HepG2 (cell line): ENCODE measurements at regions not wholly inside any gene's neighbourhood (a gene's known extent, or its start where the extent isn't known, plus 50 kb on each side); places are given as distances from the start of the nearest gene placed in this dataset.

Experiments used
- EZH2 ChIP-seq: conservative IDR thresholded peaks from 2 replicates; pipeline ENCODE4 v1.6.1; 2012; ENCODE audit warnings: mild to moderate bottlenecking, low read depth, low read length, moderate library complexity
- GABPA ChIP-seq, 2 experiments: IDR thresholded peaks; 2 replicates each; pipeline ENCODE4 v1.6.1; 2011 to 2016; ENCODE audit warnings: low read depth in 2 of 2, low read length in 1 of 2, missing biosample characterization in 1 of 2, missing genetic modification characterization in 1 of 2
- KDM2A ChIP-seq: sonication (generic); formaldehyde crosslinking; IDR thresholded peaks from 2 replicates; pipeline ENCODE4 v1.4.0; 2020; ENCODE audit warnings: low read depth, missing genetic modification reagents, borderline replicate concordance
- MAFF ChIP-seq: IDR thresholded peaks from 2 replicates; pipeline ENCODE4 v1.6.1; 2011; ENCODE audit warnings: low read depth, low read length, improper control_type of control experiment
- MAZ ChIP-seq, 2 experiments: sonication (generic) in 1 of 2; formaldehyde crosslinking in 1 of 2; IDR thresholded peaks; 2 replicates each; pipeline versions ENCODE4 v1.5.0 to v1.6.1; 2012 to 2020; ENCODE audit warnings: low read depth in 2 of 2, mild to moderate bottlenecking in 2 of 2, borderline replicate concordance in 1 of 2, improper control_type of control experiment in 1 of 2, low read length in 1 of 2, missing genetic modification reagents in 1 of 2, moderate library complexity in 1 of 2
- NR2F6 ChIP-seq, 2 experiments: IDR thresholded peaks; 2 replicates each; pipeline ENCODE4 v1.6.1; 2016; ENCODE audit warnings: antibody characterized with exemption in 1 of 2, mild to moderate bottlenecking in 1 of 2
- PHF8 ChIP-seq: sonication (generic); formaldehyde crosslinking; IDR thresholded peaks from 2 replicates; pipeline ENCODE4 v1.5.0; 2020; ENCODE audit warnings: missing genetic modification reagents
- POLR2A ChIP-seq, 2 experiments: IDR thresholded peaks; 2 replicates each; pipeline ENCODE4 v1.6.1; 2011; ENCODE audit warnings: low read depth in 2 of 2, low read length in 2 of 2, mild to moderate bottlenecking in 1 of 2, moderate library complexity in 1 of 2; ENCODE audit not compliant: insufficient read depth in 1 of 2
- RAD21 ChIP-seq: fragments of 450-650 bp; formaldehyde crosslinking; IDR thresholded peaks from 2 replicates; pipeline ENCODE4 v1.5.0; 2020; ENCODE audit warnings: mild to moderate bottlenecking
- SP1 ChIP-seq, 2 experiments: fragments of 450-650 bp in 1 of 2; sonication (generic) in 1 of 2; formaldehyde crosslinking in 1 of 2; IDR thresholded peaks; 2 replicates each; pipeline versions ENCODE4 v1.4.0 to v1.6.1; 2016 to 2020; ENCODE audit warnings: missing genetic modification reagents in 1 of 2
- U2AF1 ChIP-seq: fragments of 200-400 bp; formaldehyde crosslinking; optimal IDR thresholded peaks from 2 replicates; pipeline ENCODE3; 2017; ENCODE audit warnings: mild to moderate bottlenecking, low read depth, low read length
- TF ChIP-seq, protein P1 (sequence below): sonication (generic); formaldehyde crosslinking; IDR thresholded peaks from 2 replicates; pipeline ENCODE4 v1.4.0; 2020; ENCODE audit warnings: missing genetic modification reagents
- TF ChIP-seq, protein P2 (sequence below), 2 experiments: fragments of 450-650 bp in 1 of 2; sonication (generic) in 1 of 2; formaldehyde crosslinking in 1 of 2; IDR thresholded peaks; 2 replicates each; pipeline versions ENCODE4 v1.6.1 to v1.8.0; 2016 to 2022; ENCODE audit warnings: antibody characterized with exemption in 1 of 2, mild to moderate bottlenecking in 1 of 2, missing genetic modification reagents in 1 of 2
- TF ChIP-seq, protein P3 (sequence below): sonication (generic); formaldehyde crosslinking; IDR thresholded peaks from 2 replicates; pipeline ENCODE4 v1.5.0; 2020; ENCODE audit warnings: mild to moderate bottlenecking, missing genetic modification reagents, moderate library complexity

DNA sequence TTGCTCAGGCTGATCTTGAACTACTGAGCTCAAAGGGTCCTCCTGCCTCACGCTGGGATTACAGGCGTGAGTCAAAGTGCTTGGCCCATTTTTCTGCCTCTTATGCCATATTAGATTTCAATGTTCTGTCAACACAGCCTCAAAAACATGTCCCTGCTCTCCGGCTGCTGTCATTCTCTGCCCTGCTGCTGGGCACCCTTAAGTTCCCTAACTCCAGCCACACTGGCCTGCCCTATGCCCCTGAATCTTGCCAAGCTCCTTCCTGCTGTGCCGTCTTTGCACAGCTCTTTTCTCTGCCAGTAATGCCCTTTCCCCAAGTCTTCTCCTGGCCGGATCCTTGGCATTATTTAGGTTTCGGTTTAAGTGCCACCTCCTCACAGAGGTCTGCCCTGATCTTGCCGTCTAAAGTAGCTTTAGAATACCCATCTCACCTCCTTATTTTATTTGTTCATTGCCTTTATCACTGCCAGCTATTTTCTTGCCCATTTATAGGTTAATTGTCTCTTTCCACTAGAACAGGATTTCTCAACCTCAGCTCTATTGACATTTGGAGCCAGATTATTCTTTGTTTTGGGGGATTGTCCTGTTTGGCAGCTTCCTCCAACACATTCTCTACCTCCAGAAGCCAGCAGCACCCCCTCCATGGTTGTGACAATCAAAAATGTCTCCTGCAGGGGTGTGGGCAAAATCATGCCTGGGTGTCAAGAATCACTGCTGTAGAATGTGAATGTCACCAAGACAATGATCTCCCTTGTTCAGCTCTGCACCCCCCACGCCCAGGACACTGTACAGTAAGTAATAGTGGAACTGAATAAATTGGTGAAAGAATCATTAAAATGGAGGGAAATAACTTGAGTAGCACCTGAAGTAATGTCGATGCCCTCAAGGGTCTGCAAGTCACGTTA is 168.2 kb downstream of the CYLD start:
- TF ChIP-seq MAZ (IDR thresholded peaks at IDR 0.05; ENCODE audit: borderline replicate concordance, low read depth, low read length) (no peak), MAZ (CRISPR knock-in tag; IDR thresholded peaks at IDR 0.05; ENCODE audit: low read depth) (no peak), U2AF1 (no peak), EZH2 (no peak), KDM2A (CRISPR knock-in tag) (no peak), NR2F6 (IDR thresholded peaks at IDR 0.05) (no peak), NR2F6 (CRISPR knock-in tag; IDR thresholded peaks at IDR 0.05) (no peak), RAD21 (no peak), GABPA (IDR thresholded peaks at IDR 0.05; ENCODE audit: low read depth, low read length) (no peak), GABPA (CRISPR knock-in tag; IDR thresholded peaks at IDR 0.05; ENCODE audit: low read depth) (no peak), PHF8 (CRISPR knock-in tag) (no peak), POLR2A (IDR thresholded peaks at IDR 0.05; ENCODE audit: insufficient read depth in 1 of 2, low read depth in 2 of 2, low read length in 2 of 2) (no peak), MAFF (no peak), SP1 (IDR thresholded peaks at IDR 0.05) (no peak), SP1 (CRISPR knock-in tag; IDR thresholded peaks at IDR 0.05) (no peak)
- TF ChIP-seq, protein P1, sequence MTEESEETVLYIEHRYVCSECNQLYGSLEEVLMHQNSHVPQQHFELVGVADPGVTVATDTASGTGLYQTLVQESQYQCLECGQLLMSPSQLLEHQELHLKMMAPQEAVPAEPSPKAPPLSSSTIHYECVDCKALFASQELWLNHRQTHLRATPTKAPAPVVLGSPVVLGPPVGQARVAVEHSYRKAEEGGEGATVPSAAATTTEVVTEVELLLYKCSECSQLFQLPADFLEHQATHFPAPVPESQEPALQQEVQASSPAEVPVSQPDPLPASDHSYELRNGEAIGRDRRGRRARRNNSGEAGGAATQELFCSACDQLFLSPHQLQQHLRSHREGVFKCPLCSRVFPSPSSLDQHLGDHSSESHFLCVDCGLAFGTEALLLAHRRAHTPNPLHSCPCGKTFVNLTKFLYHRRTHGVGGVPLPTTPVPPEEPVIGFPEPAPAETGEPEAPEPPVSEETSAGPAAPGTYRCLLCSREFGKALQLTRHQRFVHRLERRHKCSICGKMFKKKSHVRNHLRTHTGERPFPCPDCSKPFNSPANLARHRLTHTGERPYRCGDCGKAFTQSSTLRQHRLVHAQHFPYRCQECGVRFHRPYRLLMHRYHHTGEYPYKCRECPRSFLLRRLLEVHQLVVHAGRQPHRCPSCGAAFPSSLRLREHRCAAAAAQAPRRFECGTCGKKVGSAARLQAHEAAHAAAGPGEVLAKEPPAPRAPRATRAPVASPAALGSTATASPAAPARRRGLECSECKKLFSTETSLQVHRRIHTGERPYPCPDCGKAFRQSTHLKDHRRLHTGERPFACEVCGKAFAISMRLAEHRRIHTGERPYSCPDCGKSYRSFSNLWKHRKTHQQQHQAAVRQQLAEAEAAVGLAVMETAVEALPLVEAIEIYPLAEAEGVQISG (CRISPR knock-in tag) = no peak
- TF ChIP-seq, protein P2, sequence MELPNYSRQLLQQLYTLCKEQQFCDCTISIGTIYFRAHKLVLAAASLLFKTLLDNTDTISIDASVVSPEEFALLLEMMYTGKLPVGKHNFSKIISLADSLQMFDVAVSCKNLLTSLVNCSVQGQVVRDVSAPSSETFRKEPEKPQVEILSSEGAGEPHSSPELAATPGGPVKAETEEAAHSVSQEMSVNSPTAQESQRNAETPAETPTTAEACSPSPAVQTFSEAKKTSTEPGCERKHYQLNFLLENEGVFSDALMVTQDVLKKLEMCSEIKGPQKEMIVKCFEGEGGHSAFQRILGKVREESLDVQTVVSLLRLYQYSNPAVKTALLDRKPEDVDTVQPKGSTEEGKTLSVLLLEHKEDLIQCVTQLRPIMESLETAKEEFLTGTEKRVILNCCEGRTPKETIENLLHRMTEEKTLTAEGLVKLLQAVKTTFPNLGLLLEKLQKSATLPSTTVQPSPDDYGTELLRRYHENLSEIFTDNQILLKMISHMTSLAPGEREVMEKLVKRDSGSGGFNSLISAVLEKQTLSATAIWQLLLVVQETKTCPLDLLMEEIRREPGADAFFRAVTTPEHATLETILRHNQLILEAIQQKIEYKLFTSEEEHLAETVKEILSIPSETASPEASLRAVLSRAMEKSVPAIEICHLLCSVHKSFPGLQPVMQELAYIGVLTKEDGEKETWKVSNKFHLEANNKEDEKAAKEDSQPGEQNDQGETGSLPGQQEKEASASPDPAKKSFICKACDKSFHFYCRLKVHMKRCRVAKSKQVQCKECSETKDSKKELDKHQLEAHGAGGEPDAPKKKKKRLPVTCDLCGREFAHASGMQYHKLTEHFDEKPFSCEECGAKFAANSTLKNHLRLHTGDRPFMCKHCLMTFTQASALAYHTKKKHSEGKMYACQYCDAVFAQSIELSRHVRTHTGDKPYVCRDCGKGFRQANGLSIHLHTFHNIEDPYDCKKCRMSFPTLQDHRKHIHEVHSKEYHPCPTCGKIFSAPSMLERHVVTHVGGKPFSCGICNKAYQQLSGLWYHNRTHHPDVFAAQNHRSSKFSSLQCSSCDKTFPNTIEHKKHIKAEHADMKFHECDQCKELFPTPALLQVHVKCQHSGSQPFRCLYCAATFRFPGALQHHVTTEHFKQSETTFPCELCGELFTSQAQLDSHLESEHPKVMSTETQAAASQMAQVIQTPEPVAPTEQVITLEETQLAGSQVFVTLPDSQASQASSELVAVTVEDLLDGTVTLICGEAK (IDR thresholded peaks at IDR 0.05) = no peak
- TF ChIP-seq, protein P2 (CRISPR knock-in tag; IDR thresholded peaks at IDR 0.05) = no peak
- TF ChIP-seq, protein P3, sequence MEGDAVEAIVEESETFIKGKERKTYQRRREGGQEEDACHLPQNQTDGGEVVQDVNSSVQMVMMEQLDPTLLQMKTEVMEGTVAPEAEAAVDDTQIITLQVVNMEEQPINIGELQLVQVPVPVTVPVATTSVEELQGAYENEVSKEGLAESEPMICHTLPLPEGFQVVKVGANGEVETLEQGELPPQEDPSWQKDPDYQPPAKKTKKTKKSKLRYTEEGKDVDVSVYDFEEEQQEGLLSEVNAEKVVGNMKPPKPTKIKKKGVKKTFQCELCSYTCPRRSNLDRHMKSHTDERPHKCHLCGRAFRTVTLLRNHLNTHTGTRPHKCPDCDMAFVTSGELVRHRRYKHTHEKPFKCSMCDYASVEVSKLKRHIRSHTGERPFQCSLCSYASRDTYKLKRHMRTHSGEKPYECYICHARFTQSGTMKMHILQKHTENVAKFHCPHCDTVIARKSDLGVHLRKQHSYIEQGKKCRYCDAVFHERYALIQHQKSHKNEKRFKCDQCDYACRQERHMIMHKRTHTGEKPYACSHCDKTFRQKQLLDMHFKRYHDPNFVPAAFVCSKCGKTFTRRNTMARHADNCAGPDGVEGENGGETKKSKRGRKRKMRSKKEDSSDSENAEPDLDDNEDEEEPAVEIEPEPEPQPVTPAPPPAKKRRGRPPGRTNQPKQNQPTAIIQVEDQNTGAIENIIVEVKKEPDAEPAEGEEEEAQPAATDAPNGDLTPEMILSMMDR (CRISPR knock-in tag) = no peak
